Gastroesophageal sphincter (tissue), 3 donors: ENCODE measurements at regions not wholly inside any gene's neighbourhood (a gene's known extent, or its start where the extent isn't known, plus 50 kb on each side); places are given as distances from the start of the nearest gene placed in this dataset.

Experiments
- CTCF ChIP-seq, 4 experiments: fragments of 200-600 bp in 2 of 4; fragments of 450-650 bp in 2 of 4; sonication (generic) in 1 of 4; IDR thresholded peaks; one replicate each; pipeline ENCODE4 v1.5.1; 2017 to 2019; ENCODE audit warnings: antibody characterized with exemption in 4 of 4, mild to moderate bottlenecking in 2 of 4, moderate library complexity in 2 of 4
- EP300 ChIP-seq: sonication (generic); formaldehyde crosslinking; IDR thresholded peaks from one replicate; pipeline ENCODE4 v1.6.1; 2017; ENCODE audit warnings: antibody characterized with exemption, mild to moderate bottlenecking
- POLR2A ChIP-seq, 2 donors: fragments of 450-650 bp; IDR thresholded peaks; one replicate each; pipeline ENCODE4 v1.6.1; 2017; ENCODE audit warnings: antibody characterized with exemption in 2 of 2, mild to moderate bottlenecking in 2 of 2, moderate library complexity in 1 of 2
- POLR2AphosphoS5 ChIP-seq: sonication (generic); formaldehyde crosslinking; IDR thresholded peaks from one replicate; pipeline ENCODE4 v1.6.1; 2017; ENCODE audit warnings: antibody characterized with exemption

DNA sequence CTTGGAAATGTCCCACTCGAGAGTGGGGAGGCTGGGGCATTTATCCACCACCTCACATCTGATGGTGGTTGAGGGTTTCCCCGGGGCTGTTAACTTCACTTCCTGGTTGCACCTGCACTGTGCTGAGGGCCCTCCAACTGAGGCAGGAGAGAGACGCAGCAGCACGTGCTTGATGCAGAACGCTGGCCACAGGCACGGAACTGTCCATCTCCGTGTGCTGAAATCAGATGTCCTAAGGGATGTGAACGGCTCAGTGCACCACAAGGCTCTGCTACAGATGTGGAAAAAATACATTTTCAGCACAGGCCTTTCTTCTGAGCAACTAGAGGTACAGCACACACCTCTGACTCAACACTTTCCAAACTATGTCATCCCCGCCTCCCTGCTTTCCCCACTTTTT, 114.8 kb upstream of the C16orf82 start:
- TF ChIP-seq CTCF (IDR thresholded peaks at IDR 0.05) (no peak), POLR2A (IDR thresholded peaks at IDR 0.05) (no peak), EP300 (no peak), POLR2AphosphoS5 (no peak)
